GM13977 (cell line): ENCODE measurements at regions not wholly inside any gene's neighbourhood (a gene's known extent, or its start where the extent isn't known, plus 50 kb on each side); places are given as distances from the start of the nearest gene placed in this dataset.
"Not testable (repeated sequence)": the region's sequence is repeated elsewhere in the genome, so short reads cannot be mapped to it uniquely, and the experiment has no call there.

ENCODE experiments used
- DNase-seq: peaks from one replicate; pipeline ENCODE4 v3.0.0; 2012; ENCODE audit warnings: low spot score
- in situ Hi-C: fragments of 300-500 bp; cut with MboI; formaldehyde crosslinking; loops from one replicate; pipeline ENCODE4 v1.12.0; 2022; ENCODE audit warnings: low sequenced_read_pairs, low pct_unique_long_range_greater_than_20kb, mixed read lengths, inconsistent platforms; ENCODE audit not compliant: unreplicated experiment
- TF ChIP-seq, protein P1 (sequence below): IDR thresholded peaks from 2 replicates; pipeline ENCODE4 v1.5.1; 2012; ENCODE audit warnings: mild to moderate bottlenecking, control low read depth; ENCODE audit not compliant: insufficient read depth; ENCODE audit errors: extremely low read depth, missing control alignments

DNA sequence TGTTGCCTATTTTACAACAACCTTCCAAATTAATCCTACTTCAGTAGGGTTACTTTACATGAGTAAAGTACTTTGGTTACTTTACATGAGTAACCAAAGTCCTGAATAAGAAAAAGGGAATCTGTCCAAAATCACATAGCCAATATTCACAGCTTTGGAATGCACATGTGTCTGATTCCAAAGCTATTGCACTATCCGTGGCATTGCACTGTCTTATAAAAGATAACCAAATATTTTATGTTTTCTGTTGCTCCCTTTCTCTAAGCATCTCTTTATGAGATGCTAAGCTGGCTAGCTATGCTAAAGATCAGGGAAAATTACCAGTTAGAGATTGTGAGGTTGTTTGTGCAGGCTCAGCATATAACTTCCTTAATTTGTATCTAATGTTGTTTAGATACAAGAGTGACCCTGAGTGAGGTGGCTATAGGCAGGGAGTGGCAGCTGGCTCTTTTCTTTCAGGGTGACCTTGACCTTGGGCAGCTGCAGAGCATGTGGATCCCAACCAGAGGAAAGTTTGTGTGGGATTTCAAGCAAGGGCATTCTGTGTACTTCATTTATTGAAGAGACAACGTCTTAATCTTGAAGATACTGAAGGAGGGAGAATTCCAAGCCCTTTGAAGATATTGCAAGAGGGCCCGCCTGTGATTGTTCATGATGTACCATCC lies 366.1 kb upstream of the ANKRD30A start:
- TF ChIP-seq, protein P1, sequence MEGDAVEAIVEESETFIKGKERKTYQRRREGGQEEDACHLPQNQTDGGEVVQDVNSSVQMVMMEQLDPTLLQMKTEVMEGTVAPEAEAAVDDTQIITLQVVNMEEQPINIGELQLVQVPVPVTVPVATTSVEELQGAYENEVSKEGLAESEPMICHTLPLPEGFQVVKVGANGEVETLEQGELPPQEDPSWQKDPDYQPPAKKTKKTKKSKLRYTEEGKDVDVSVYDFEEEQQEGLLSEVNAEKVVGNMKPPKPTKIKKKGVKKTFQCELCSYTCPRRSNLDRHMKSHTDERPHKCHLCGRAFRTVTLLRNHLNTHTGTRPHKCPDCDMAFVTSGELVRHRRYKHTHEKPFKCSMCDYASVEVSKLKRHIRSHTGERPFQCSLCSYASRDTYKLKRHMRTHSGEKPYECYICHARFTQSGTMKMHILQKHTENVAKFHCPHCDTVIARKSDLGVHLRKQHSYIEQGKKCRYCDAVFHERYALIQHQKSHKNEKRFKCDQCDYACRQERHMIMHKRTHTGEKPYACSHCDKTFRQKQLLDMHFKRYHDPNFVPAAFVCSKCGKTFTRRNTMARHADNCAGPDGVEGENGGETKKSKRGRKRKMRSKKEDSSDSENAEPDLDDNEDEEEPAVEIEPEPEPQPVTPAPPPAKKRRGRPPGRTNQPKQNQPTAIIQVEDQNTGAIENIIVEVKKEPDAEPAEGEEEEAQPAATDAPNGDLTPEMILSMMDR, result no peak

DNA sequence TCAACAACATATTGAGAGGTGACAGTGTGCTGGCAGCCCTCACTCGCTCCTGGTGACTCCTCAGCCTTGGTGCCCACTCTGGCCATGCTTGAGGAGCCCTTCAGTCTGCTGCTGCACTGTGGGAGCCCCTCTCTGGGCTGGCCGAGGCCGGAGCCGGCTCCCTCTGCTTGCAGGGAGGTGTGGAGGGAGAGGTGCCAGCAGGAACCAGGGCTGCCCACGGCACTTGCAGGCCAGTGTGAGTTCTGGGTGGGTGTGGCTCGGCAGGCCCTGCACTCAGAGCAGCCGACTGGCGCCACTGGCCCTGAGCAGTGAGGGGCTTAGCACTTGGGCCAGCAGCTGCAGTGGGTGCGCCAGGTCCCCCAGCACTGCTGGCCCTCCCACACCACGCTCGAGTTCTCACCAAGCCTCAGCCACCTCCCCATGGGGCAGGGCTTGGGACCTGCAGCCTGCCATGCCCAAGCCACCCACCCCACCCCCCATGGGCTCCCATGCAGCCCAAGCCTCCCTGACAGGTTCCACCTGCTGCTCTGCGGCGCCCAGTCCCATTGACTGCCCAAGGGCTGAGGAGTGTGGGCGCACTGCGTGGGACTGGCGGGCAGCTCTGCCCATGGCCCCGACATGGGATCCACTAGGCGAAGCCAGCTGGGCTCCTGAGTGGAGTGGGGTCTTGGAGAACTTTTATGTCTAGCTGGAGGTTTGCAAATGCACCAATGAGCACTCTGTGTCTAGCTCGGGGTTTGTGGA lies 377.1 kb upstream of the ANKRD30A start:
- DNase-seq, result no peak
- in situ Hi-C loops, result no loop called here
- TF ChIP-seq, protein P1, result no peak

More for the DNA sequence above, 366.1 kb upstream of the ANKRD30A start:
- no peak for DNase-seq
- in situ Hi-C loops, result no loop called here

DNA sequence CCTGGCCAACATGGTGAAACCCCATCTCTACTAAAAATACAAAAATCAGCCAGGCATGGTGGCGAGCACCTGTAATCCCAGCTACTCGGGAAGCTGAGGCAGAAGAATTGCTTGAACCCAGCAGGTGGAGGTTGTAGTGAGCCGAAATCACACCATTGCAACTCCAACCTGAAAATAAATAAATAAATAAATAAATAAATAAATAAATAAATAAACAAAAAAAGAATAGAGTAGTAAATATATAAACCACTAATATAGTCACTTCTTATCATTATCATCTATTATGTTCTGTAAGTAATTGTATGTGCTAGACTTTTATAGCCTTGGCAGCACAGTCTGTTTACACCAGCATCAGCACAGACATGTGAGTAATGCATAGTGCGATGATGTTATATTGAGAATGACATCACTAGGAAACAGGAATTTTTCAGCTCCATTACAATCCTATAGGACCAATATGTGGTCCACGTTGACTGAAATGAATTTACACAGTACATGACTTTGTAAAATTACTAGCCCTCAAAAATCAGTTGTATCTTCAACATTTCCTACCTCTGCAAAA lies 385.4 kb upstream of the ANKRD30A start:
- in situ Hi-C loops, result no loop called here
- TF ChIP-seq, protein P1, result no peak
- no peak for DNase-seq

DNA sequence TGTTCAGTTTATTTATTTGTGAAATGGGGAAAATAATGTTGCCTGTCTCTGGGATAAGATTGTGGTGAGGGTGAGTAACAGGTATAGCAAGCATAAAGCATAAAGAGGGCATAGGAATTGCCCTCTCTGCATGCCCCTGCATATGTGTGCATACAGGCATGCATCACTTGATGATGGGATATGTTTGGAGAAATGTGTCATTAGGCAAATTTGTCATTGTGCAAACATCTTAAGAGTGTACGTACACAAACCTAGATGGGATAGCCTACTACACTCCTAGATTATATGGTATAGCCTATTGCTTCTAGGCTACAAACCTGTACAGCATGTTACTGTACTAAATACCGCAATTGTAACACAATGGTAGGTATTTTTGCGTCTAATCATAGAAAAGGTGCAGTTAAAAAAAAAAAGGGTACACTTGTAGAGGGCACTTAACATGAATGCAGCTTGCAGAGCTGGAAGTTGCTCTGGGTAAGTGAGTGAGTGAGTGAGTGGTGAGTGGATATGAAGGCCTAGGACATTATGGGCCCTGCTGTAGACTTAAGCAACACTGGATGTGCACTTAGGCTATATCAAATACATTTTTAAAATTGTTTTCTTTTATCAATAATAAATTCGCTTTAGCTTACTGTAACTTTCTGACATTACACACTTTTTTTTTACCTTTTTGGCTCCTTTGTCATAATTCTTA lies 386.5 kb upstream of the ANKRD30A start:
- TF ChIP-seq, protein P1, result no peak
- no peak for DNase-seq
- in situ Hi-C loops, result no loop called here

DNA sequence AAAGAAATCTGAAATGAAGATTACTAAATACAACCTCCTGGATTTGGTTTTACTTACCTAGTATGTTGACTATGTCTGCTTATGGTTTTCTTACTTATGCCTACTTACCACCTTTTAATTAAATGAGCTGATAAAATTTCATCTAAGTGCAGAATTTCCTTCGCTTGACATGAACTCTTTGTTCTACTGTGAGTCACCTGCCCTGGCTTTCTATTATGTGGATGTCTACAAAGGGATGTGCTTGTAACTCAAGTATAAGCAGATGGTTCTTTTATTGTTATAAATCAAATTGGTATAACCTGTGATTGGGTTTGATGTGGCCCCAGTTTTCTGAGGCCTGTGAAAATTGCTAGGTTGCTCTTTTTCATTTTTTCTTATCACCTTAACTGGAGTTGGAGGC lies 389.1 kb upstream of the ANKRD30A start:
- DNase-seq, result no peak
- TF ChIP-seq, protein P1, result no peak
- in situ Hi-C loops, result no loop called here

DNA sequence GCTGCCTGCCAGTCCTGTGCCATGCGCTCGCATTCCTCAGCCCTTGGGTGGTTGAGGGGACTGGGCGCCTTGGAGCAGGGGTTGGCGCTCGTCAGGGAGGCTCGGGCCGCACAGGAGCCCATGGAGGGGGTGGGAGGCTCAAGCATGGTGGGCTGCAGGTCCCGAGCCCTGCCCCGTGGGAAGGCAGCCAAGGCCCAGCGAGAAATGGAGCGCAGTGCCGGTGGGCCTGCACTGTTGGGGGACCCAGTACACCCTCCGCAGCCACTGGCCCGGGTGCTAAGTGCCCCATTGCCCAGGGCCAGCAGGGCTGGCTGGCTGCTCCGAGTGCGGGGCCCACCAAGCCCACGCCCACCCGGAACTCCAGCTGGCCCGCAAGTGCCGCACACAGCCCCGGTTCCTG lies 390.8 kb upstream of the ANKRD30A start:
- in situ Hi-C loops, DNase-seq: not testable (repeated sequence)
